ENCODE measurements at regions not wholly inside any gene's neighbourhood (a gene's known extent, or its start where the extent isn't known, plus 50 kb on each side); places are given as distances from the start of the nearest gene placed in this dataset.
"Not testable (repeated sequence)": the region's sequence is repeated elsewhere in the genome, so short reads cannot be mapped to it uniquely, and the experiment has no call there.

- no peak for DNase-seq
- no peak for ATAC-seq
- intact Hi-C loops (cut with DNase I, micrococcal nuclease) = no loop called here
Observed at GRCh38 chr7:52652621-52653020, 382.8 kb upstream of the POM121L12 start.

GRCh38 chr7:52648872-52649271, 386.6 kb upstream of the POM121L12 start:
- DNase-seq (no peak), ATAC-seq (no peak)
- intact Hi-C loops (cut with DNase I, micrococcal nuclease) = no loop called here

- intact Hi-C loops (cut with DNase I, micrococcal nuclease) = no loop called here
- no peak for ATAC-seq
- no peak for DNase-seq
Observed at GRCh38 chr7:52647046-52647445, 388.4 kb upstream of the POM121L12 start.

- intact Hi-C loops (cut with DNase I, micrococcal nuclease) = no loop called here
- DNase-seq (no peak), ATAC-seq (no peak)
Observed at GRCh38 chr7:52639981-52640380, 395.5 kb upstream of the POM121L12 start.

GRCh38 chr7:52639126-52639525, 396.3 kb upstream of the POM121L12 start:
- no peak for DNase-seq
- intact Hi-C loops (cut with DNase I, micrococcal nuclease) = no loop called here
- ATAC-seq = no peak

DNA sequence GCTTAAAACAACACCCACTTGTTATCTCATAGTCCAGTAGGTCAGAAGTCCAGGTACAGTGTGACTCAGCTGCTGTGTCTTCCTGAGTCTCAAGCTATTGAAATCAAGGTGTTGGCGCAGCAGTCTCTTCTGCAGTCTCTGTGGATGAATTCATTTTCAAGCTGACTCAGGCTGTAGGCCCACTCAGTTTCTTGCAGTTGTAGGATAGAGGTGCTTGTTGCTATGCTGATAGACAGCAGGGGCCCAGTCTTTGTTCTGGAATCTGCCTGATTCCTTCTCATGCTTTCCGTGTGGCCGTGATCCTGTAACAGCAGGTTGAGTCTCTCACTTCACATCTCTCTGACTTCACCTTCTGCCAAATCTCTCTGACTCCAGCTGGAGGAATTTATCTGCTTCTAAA, 400.4 kb upstream of the POM121L12 start:
- ATAC-seq (no peak), DNase-seq (no peak)
- intact Hi-C loops (cut with DNase I, micrococcal nuclease) = no loop called here

GRCh38 chr7:52620849-52621248, 414.6 kb upstream of the POM121L12 start:
- ATAC-seq (no peak), DNase-seq (no peak)
- intact Hi-C loops (cut with DNase I, micrococcal nuclease) = no loop called here

DNA sequence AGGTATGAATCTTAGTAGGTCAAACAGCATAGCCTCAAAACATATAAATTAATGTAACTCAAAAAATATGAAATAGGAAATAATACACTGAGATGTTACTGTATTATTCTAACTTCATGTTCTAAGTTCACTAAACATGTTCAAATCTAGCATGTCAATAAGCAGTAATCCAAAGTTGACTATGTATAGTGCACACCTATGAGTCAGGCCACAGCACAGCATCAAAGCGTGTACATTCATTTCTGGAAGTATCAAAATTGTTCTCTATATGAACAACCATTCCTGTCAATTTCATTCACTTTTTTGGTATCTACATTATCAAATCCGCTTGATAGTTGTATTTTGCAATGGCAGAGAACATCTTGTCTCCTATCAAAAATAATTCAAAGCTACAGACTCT, 418.9 kb upstream of the POM121L12 start:
- DNase-seq (no peak), ATAC-seq (no peak)
- intact Hi-C loops (cut with DNase I, micrococcal nuclease) = no loop called here

GRCh38 chr7:52615021-52615695, 420.3 kb upstream of the POM121L12 start:
- intact Hi-C loops (cut with DNase I, micrococcal nuclease) = no loop called here
- ATAC-seq = no peak

DNA sequence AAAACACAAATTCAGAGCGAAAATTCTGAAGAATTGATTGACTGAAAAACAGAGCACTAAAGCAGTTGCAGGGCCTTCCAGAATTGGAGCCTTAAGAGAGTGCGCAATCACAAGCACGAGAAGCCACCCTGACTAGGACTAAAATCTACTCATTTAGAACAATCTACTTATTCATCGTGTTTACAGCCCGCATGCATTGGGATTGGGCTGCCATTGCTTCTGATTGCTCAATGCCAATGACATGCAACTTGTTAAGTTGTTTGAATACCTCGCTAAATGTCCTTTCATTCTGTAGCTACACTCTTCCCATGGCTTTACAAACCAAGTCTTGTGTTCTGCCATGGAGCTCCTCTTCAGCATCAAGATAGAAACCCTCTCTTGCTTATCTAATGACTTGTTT, 425.9 kb upstream of the POM121L12 start:
- intact Hi-C loops (cut with DNase I, micrococcal nuclease) = no loop called here
- DNase-seq (no peak), ATAC-seq (no peak)

More at GRCh38 chr7:52615021-52615695, 420.3 kb upstream of the POM121L12 start:
- DNase-seq = no peak

- ATAC-seq (no peak), DNase-seq (no peak)
- intact Hi-C loops (cut with DNase I, micrococcal nuclease) = no loop called here
Observed at GRCh38 chr7:52592698-52593097, 442.7 kb upstream of the POM121L12 start.

GRCh38 chr7:52586704-52587103, 448.7 kb upstream of the POM121L12 start:
- DNase-seq (no peak), ATAC-seq (no peak)
- intact Hi-C loops (cut with DNase I, micrococcal nuclease) = no loop called here

- ATAC-seq = no peak
- intact Hi-C loops (cut with DNase I, micrococcal nuclease) = no loop called here
- no peak for DNase-seq
Observed at GRCh38 chr7:52584041-52584440, 451.4 kb upstream of the POM121L12 start.

- DNase-seq; intact Hi-C loops (cut with DNase I, micrococcal nuclease); ATAC-seq: not testable (repeated sequence)
Observed at GRCh38 chr7:52573141-52573540, 462.3 kb upstream of the POM121L12 start.

DNA sequence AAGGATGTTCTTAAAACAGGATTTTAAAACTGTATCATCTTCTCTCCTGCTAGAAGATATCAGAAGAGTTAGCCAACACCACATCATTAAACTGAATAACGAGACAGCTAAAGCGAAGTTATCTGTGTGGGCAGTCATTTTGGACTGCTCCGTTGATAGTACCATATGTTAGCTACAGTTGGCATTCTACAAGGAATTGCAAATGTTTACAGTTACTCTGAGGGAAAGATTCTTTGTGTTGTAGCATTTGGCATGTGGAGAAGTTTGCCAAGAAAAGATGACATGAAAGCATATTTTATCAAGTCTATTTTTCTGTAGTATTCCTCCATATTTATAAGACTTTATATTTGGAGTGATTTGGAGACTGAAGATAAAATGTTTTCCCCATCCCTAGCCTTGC, 464.4 kb upstream of the POM121L12 start:
- no peak for DNase-seq
- ATAC-seq = no peak
- intact Hi-C loops (cut with DNase I, micrococcal nuclease) = no loop called here

DNA sequence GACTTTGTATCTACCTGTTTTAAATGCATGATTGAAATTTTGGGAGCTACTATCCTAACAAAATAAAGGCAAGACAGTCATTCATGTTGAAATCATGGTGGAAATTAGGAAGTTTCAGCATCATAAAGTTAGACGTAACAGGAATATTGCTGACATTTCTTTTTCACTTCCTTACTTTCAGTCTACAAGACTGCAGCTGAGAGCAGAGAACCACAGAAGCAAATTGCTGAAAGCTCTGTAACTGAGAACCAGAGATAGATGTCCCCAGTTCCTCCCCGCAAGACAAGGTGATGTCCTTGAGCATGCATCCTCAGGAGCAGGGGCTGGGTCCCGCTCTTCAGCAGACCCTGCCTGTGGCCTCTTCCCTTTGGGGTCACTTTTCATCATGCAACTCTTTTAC, 466.3 kb upstream of the POM121L12 start:
- intact Hi-C loops (cut with DNase I, micrococcal nuclease) = no loop called here
- ATAC-seq = no peak
- no peak for DNase-seq

DNA sequence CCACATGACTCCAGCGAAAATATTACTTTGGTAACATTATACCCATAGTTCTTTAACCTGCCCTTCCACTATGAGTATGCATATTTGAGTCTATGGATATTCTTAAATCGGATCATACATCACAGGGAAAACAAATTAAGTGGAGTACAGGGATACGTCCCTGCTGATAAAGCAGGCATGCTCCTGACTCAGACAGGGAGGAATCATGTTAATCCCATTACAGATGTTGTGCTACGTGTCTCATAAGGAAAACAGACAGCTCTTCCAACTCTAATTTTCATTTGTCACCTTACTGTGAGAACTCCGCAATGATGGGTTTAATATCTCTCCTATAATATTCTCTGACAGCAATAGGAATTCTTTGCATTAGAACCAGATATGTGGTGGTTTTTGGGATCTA, 469.5 kb upstream of the POM121L12 start:
- ATAC-seq (no peak), DNase-seq (no peak)
- intact Hi-C loops (cut with DNase I, micrococcal nuclease) = no loop called here

- DNase-seq (no peak), ATAC-seq (no peak)
- intact Hi-C loops (cut with DNase I, micrococcal nuclease) = no loop called here
Observed at GRCh38 chr7:52555805-52556204, 479.6 kb upstream of the POM121L12 start.

DNA sequence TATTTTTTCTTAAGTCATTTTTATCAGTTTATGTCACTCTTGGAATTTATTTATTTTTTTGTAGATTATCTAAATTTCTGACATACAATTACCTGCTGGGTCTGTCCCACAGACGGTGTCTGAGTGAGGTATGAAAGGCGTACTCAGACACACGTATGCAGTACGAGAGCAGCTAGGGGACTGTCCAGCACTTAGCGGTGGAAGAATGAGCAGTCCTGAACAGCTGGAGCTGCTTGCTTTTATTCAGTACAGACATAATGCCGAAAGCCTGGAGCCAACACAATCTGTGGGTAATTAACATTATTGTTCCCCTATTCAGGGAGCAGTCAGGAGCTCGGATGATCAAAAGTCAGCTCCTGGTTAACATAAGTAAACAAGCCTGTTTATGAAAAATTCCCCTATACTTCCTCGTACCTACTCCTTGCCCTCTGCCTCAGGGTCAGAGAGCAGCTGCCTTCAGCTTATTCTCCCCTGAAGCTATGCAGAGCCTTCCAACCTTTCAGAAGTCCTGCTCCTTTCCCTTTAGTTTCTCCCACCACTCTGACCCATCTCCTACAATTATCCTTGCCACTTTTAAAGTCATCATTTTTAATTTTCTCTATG, 488.0 kb upstream of the POM121L12 start:
- DNase-seq (no peak), ATAC-seq (no peak)
- intact Hi-C loops (cut with DNase I, micrococcal nuclease) = no loop called here

- intact Hi-C loops (cut with DNase I, micrococcal nuclease); DNase-seq; ATAC-seq: not testable (repeated sequence)
Observed at GRCh38 chr7:52541198-52541765, 494.2 kb upstream of the POM121L12 start.

- DNase-seq = no peak
Observed at GRCh38 chr7:52540041-52540440, 495.4 kb upstream of the POM121L12 start.

More at GRCh38 chr7:52540041-52540440, 495.4 kb upstream of the POM121L12 start:
- ATAC-seq = no peak
- intact Hi-C loops (cut with DNase I, micrococcal nuclease) = no loop called here

Measured in left colon (tissue), 2 donors.